ENCODE measurements at regions not wholly inside any gene's neighbourhood (a gene's known extent, or its start where the extent isn't known, plus 50 kb on each side); places are given as distances from the start of the nearest gene placed in this dataset.
"Not testable (repeated sequence)": the region's sequence is repeated elsewhere in the genome, so short reads cannot be mapped to it uniquely, and the experiment has no call there.

DNA sequence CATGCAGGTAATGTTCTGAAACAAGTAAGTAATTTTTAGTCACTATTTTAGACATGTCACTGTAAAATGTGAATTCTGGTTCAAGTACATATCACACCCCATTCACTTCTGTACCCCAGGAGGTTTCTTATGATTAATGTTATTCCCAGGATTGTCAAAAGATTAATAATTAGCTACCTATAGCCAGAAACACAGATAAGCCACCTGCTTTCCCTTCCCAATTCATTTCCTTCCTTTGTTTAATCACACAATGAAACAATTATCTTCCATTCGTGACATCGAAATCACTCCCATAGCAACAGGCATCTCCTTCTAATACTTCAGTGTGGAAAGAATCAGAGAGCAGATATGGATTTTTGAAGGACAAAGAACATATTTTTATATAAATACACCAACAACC lies 1650.3 kb upstream of the CELF4 start:
- TF ChIP-seq POLR2A (IDR thresholded peaks at IDR 0.05) (no peak), POLR2AphosphoS5 (IDR thresholded peaks at IDR 0.05) (no peak)
- TF ChIP-seq, protein P1, sequence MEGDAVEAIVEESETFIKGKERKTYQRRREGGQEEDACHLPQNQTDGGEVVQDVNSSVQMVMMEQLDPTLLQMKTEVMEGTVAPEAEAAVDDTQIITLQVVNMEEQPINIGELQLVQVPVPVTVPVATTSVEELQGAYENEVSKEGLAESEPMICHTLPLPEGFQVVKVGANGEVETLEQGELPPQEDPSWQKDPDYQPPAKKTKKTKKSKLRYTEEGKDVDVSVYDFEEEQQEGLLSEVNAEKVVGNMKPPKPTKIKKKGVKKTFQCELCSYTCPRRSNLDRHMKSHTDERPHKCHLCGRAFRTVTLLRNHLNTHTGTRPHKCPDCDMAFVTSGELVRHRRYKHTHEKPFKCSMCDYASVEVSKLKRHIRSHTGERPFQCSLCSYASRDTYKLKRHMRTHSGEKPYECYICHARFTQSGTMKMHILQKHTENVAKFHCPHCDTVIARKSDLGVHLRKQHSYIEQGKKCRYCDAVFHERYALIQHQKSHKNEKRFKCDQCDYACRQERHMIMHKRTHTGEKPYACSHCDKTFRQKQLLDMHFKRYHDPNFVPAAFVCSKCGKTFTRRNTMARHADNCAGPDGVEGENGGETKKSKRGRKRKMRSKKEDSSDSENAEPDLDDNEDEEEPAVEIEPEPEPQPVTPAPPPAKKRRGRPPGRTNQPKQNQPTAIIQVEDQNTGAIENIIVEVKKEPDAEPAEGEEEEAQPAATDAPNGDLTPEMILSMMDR (IDR thresholded peaks at IDR 0.05) = no peak
- DNase-seq (ENCODE audit: low spot score in 2 of 2) = no peak
- Histone ChIP-seq H3K4me3 (no peak overlapping the region), H3K27me3 (no peaks in the 10 kb centered on the region), H3K36me3 (no peaks in the 10 kb centered on the region), H3K4me1 (no peaks in the 10 kb centered on the region), H3K27ac (no peak overlapping the region), H3K9me3 (no peaks in the 10 kb centered on the region)
- intact Hi-C loops (cut with DNase I; ENCODE audit: low total_unique reads) = no loop called here

DNA sequence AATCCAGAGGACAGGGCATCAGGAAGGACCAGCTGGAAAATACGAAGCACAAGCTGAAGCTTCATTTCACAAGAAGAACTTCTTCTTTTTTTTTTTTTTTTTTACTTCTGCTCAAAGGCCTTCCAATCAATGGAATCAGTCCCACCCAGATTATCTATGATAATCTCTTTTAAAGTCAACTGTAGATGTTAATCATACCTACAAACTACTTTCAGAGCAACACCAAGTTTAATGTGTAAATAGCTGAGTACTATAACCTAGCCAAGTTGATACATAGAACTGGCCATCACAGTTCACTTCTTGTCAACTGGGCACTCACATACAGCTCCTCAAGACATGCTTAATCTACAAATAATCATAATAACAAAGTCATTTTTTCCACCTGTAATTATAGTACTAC lies 1645.9 kb upstream of the CELF4 start:
- Histone ChIP-seq H3K9me3 (no peaks in the 10 kb centered on the region), H3K27me3 (no peaks in the 10 kb centered on the region), H3K4me1 (no peaks in the 10 kb centered on the region), H3K27ac (no peak overlapping the region), H3K4me3 (no peak overlapping the region), H3K36me3 (no peaks in the 10 kb centered on the region)
- TF ChIP-seq POLR2A (IDR thresholded peaks at IDR 0.05) = no peak
- TF ChIP-seq, protein P1 (IDR thresholded peaks at IDR 0.05) = no peak
- TF ChIP-seq POLR2AphosphoS5 (IDR thresholded peaks at IDR 0.05) = no peak
- no peak for DNase-seq (ENCODE audit: low spot score in 2 of 2)
- intact Hi-C loops (cut with DNase I; ENCODE audit: low total_unique reads) = no loop called here

DNA sequence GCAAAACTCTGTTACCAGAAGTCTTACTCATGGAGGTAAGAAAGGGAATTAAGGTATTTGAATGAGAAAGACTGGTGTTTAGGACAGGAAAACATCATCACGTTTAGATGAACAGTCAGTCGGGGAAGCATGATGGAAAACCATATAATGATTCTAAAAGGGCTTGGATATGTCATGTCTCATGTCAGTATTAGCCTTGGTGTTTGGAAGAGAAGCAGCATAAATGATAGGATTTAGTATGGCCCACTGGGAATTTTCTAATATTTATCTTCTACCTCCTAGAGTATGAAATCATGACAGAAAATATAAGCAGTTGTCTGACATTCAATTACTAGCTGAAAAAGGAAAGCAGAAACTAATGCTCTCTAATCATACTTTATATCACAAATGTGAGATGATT lies 1643.6 kb upstream of the CELF4 start:
- no peaks in the 10 kb centered on the region for H3K9me3 ChIP-seq
- H3K4me1 ChIP-seq = no peaks in the 10 kb centered on the region
- TF ChIP-seq POLR2A (IDR thresholded peaks at IDR 0.05) (no peak), POLR2AphosphoS5 (IDR thresholded peaks at IDR 0.05) (no peak)
- TF ChIP-seq, protein P1 (IDR thresholded peaks at IDR 0.05) = no peak
- no peak overlapping the region for H3K27ac ChIP-seq
- intact Hi-C loops (cut with DNase I; ENCODE audit: low total_unique reads) = no loop called here
- DNase-seq (ENCODE audit: low spot score in 2 of 2) = no peak
- no peaks in the 10 kb centered on the region for H3K36me3 ChIP-seq
- H3K27me3 ChIP-seq = no peaks in the 10 kb centered on the region
- H3K4me3 ChIP-seq = no peak overlapping the region

DNA sequence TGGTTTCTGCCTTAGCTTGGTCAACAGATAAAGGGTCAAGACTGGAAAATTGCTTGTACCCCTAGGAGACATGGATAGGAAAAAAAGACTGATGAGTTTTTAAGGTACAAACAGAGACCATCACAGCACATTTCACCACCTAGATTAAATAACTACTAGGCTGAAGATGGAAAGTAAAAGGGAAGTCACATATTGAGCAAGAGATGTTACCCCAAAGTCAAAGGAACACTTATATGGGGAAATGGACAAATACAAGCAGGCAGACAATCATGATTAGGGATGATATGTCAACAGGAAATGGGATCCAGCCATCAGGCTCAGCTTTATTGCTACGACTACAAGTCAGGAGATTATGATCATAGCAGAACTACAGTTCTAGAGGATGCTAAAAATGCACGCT lies 1643.1 kb upstream of the CELF4 start:
- H3K27ac ChIP-seq = no peak overlapping the region
- no peak overlapping the region for H3K4me3 ChIP-seq
- no peaks in the 10 kb centered on the region for H3K27me3 ChIP-seq
- H3K36me3 ChIP-seq = no peaks in the 10 kb centered on the region
- TF ChIP-seq, protein P1 (IDR thresholded peaks at IDR 0.05) = no peak
- no peak for TF ChIP-seq POLR2A (IDR thresholded peaks at IDR 0.05)
- H3K9me3 ChIP-seq = no peaks in the 10 kb centered on the region
- intact Hi-C loops (cut with DNase I; ENCODE audit: low total_unique reads) = no loop called here
- no peaks in the 10 kb centered on the region for H3K4me1 ChIP-seq
- DNase-seq (ENCODE audit: low spot score in 2 of 2) = no peak

DNA sequence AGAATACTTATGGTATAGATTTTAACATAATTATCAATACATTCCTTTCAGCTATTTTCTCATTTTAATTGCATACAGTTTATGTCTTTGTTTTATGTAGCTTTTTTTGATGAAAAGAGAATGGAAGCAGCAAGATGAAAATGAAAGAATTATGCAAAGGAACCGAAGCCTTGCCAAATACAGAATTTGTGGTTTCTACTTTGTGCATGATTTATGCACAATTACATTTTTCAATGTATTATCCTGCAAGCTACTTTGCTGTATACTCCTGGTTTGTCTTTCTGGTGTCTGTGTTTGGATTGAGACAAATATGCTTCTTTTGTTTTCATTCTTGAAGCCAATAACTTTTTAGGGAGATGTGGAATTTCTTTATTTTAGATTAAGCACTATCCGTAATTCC lies 1642.6 kb upstream of the CELF4 start:
- H3K36me3 ChIP-seq = no peaks in the 10 kb centered on the region
- no peak overlapping the region for H3K4me3 ChIP-seq
- no peaks in the 10 kb centered on the region for H3K9me3 ChIP-seq
- no peaks in the 10 kb centered on the region for H3K27me3 ChIP-seq
- no peaks in the 10 kb centered on the region for H3K4me1 ChIP-seq
- TF ChIP-seq, protein P1 (IDR thresholded peaks at IDR 0.05) = no peak
- TF ChIP-seq POLR2AphosphoS5 (IDR thresholded peaks at IDR 0.05) (no peak), POLR2A (IDR thresholded peaks at IDR 0.05) (no peak)
- DNase-seq (ENCODE audit: low spot score in 2 of 2) = no peak
- H3K27ac ChIP-seq = no peak overlapping the region
- intact Hi-C loops (cut with DNase I; ENCODE audit: low total_unique reads) = no loop called here

GRCh38 chr18:39206398-39207103 lies 1641.0 kb upstream of the CELF4 start:
- DNase-seq (ENCODE audit: low spot score in 2 of 2); H3K27me3 ChIP-seq; H3K9me3 ChIP-seq; H3K4me3 ChIP-seq; H3K27ac ChIP-seq; intact Hi-C loops (cut with DNase I; ENCODE audit: low total_unique reads); H3K36me3 ChIP-seq; H3K4me1 ChIP-seq: not testable (repeated sequence)
